ENCODE measurements at regions not wholly inside any gene's neighbourhood (a gene's known extent, or its start where the extent isn't known, plus 50 kb on each side); places are given as distances from the start of the nearest gene placed in this dataset.

GRCh38 chr5:104731331-104731730 is 1168.7 kb upstream of the NUDT12 start:
- Histone ChIP-seq H3K27ac (ENCODE audit: low read depth, low read length, poor library complexity, severe bottlenecking) (no peak overlapping the region), H3K9ac (ENCODE audit: low read length) (no peak overlapping the region), H3K79me2 (ENCODE audit: insufficient read depth, low read length) (no peaks in the 10 kb centered on the region), H3K4me3 (ENCODE audit: low read depth, low read length, poor library complexity, severe bottlenecking) (no peak overlapping the region), H3K4me1 (ENCODE audit: insufficient read depth, low read length, severe bottlenecking) (no peaks in the 10 kb centered on the region), H4K20me1 (ENCODE audit: insufficient read depth, low read length) (no peaks in the 10 kb centered on the region), H3K4me2 (ENCODE audit: low read length) (no peak overlapping the region), H3F3A (ENCODE audit: insufficient read depth, low read length) (no peaks in the 10 kb centered on the region), H3K36me3 (ENCODE audit: insufficient read depth, low read length) (no peaks in the 10 kb centered on the region), H2AFZ (ENCODE audit: low read length) (no peak overlapping the region), H3K9me2 (ENCODE audit: low read depth, low read length) (no peaks in the 10 kb centered on the region), H3K27me3 (ENCODE audit: insufficient read depth, low read length) (no peaks in the 10 kb centered on the region), H3K9me3 (ENCODE audit: low read length) (no peaks in the 10 kb centered on the region)
- TF ChIP-seq EZH2 (IDR thresholded peaks at IDR 0.05; ENCODE audit: borderline replicate concordance, low read length) (no peak), CTCF (IDR thresholded peaks at IDR 0.05; ENCODE audit: low read length) (no peak)

GRCh38 chr5:104708027-104708426 is 1145.4 kb upstream of the NUDT12 start:
- H3K36me3 ChIP-seq (ENCODE audit: insufficient read depth, low read length), result no peaks in the 10 kb centered on the region
- no peaks in the 10 kb centered on the region for H4K20me1 ChIP-seq (ENCODE audit: insufficient read depth, low read length)
- H3K4me2 ChIP-seq (ENCODE audit: low read length), result no peak overlapping the region
- H3K79me2 ChIP-seq (ENCODE audit: insufficient read depth, low read length), result no peaks in the 10 kb centered on the region
- H3K9me2 ChIP-seq (ENCODE audit: low read depth, low read length), result no peaks in the 10 kb centered on the region
- no peak overlapping the region for H3K27ac ChIP-seq (ENCODE audit: low read depth, low read length, poor library complexity, severe bottlenecking)
- H3F3A ChIP-seq (ENCODE audit: insufficient read depth, low read length), result no peaks in the 10 kb centered on the region
- TF ChIP-seq CTCF (IDR thresholded peaks at IDR 0.05; ENCODE audit: low read length), result no peak
- no peak for TF ChIP-seq EZH2 (IDR thresholded peaks at IDR 0.05; ENCODE audit: borderline replicate concordance, low read length)
- H3K9me3 ChIP-seq (ENCODE audit: low read length), result no peaks in the 10 kb centered on the region
- H3K27me3 ChIP-seq (ENCODE audit: insufficient read depth, low read length), result no peaks in the 10 kb centered on the region
- H3K9ac ChIP-seq (ENCODE audit: low read length), result no peak overlapping the region
- H2AFZ ChIP-seq (ENCODE audit: low read length), result no peak overlapping the region
- no peaks in the 10 kb centered on the region for H3K4me1 ChIP-seq (ENCODE audit: insufficient read depth, low read length, severe bottlenecking)
- H3K4me3 ChIP-seq (ENCODE audit: low read depth, low read length, poor library complexity, severe bottlenecking), result no peak overlapping the region

- Histone ChIP-seq H3K4me1 (ENCODE audit: insufficient read depth, low read length, severe bottlenecking) (no peaks in the 10 kb centered on the region), H2AFZ (ENCODE audit: low read length) (no peak overlapping the region), H4K20me1 (ENCODE audit: insufficient read depth, low read length) (no peaks in the 10 kb centered on the region), H3K27ac (ENCODE audit: low read depth, low read length, poor library complexity, severe bottlenecking) (no peak overlapping the region), H3K9ac (ENCODE audit: low read length) (no peak overlapping the region), H3K79me2 (ENCODE audit: insufficient read depth, low read length) (no peaks in the 10 kb centered on the region), H3K36me3 (ENCODE audit: insufficient read depth, low read length) (no peaks in the 10 kb centered on the region), H3K9me2 (ENCODE audit: low read depth, low read length) (no peaks in the 10 kb centered on the region), H3K4me2 (ENCODE audit: low read length) (no peak overlapping the region), H3F3A (ENCODE audit: insufficient read depth, low read length) (no peaks in the 10 kb centered on the region), H3K27me3 (ENCODE audit: insufficient read depth, low read length) (no peaks in the 10 kb centered on the region), H3K9me3 (ENCODE audit: low read length) (no peaks in the 10 kb centered on the region), H3K4me3 (ENCODE audit: low read depth, low read length, poor library complexity, severe bottlenecking) (no peak overlapping the region)
- TF ChIP-seq CTCF (IDR thresholded peaks at IDR 0.05; ENCODE audit: low read length) (no peak), EZH2 (IDR thresholded peaks at IDR 0.05; ENCODE audit: borderline replicate concordance, low read length) (no peak)
These were observed 1144.0 kb upstream of the NUDT12 start for GRCh38 chr5:104706600-104706999.
